Islet of Langerhans (tissue), 1 donor: ENCODE measurements at regions not wholly inside any gene's neighbourhood (a gene's known extent, or its start where the extent isn't known, plus 50 kb on each side); places are given as distances from the start of the nearest gene placed in this dataset.

ENCODE experiments used
- FAIRE-seq: peaks from one replicate; lab custom pipeline; 2011; peaks lifted over from hg19 to GRCh38; lab: Jason Lieb, UNC

DNA sequence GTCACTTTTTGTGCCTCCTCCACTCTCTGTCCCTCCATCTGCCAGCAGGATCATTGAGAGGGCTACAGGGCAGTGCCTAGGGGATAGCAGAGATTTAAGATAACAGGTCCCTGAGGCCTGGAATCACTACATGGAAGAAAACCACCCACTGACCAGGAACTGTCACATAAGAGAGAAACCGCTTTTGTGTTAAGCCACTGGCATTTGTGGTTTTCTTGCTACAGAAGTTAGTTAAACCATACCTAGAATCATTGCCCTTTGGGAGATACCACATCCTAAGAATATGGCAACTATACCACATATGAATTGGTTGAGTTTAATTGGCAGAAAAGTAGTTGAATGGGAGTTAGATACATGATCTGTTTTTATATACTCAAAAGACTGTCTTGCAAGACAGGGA is 112.8 kb upstream of the LPP start:
- no peak for FAIRE-seq

DNA sequence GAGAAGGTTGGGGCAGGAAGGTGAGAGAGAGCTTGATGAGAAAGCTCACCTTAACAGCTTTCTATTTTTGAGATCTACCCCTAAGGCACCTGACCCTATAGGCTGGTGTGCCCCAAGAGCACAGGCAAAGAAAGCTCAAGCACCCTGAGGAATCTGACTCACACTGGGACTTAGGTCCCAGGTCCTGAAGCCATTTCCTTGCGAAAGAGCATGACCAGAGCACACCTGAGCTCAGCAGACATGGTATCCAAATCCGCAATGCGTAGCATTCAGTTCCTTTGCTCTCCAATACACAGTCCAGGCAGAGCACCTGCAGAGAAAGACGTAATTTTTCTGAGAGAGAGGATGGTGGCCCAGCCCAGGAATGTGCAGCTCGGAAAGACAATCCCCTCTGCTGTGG is 112.1 kb upstream of the LPP start:
- no peak for FAIRE-seq

DNA sequence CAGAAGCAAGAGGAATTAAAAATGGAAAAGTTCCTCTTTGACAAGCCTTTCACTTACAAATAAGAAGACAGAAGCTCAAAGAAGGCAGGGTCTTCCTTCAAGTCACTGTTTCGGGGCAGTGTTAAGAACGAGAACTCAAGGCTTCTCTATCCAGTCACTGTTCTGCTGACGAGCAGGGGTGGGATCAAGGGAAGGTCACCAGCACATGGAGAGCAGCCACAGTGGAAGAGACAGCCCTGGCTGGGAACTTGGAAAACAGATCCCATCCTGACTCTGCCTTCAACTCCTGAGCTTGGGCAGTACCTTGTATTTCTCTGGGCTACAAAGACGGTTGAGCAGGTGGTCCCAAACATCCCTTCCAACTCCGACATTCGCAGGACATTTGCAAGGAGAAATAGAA is 111.5 kb upstream of the LPP start:
- no peak for FAIRE-seq

GRCh38 chr3:188043891-188044290 is 110.1 kb upstream of the LPP start:
- FAIRE-seq, result no peak

GRCh38 chr3:188046561-188047211 is 107.3 kb upstream of the LPP start:
- FAIRE-seq, result no peak

GRCh38 chr3:188047536-188047935 is 106.4 kb upstream of the LPP start:
- FAIRE-seq, result no peak

DNA sequence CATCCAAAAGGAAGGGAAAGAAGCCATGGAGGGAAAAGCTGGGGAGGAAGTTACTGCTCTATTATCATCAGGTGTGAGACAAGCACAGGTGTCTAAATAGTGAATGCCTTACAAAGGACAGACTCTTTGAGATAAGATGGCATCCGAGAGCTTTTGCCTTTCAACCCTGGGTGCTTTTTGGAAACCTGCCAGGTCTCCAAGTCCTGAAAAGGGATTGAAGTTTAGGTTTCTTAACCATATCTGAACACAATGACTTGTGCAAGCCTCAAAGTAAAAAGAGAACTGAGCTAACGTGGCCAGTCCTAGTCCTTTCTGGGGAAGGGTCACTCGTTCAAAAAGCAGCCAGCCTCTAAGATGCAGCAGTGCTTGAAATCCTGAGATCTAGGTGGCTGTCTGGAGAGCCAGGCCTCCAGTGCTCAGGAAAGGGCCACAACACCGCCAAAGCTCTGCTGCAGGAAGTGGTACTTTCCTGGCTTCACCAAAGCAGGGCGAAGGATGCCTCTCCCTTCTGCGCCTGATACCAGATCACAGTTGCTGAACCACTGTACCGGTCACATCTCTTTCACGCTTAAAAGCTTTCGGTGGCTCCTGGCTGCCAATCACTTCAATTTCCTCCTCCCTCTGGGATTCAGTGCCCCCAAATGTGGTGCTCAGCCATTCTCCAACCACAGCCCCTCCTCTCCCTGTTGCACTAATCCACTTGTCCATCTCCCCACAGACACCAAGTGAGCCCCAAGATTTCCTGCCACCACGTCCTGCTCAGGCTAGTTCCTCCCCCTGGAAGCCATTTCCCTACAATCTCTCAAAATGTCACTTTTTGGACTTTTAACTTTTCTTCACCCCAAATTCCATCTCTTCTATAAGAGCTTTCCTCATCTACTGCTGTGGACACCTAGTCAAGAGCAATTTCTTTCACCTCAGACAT is 104.1 kb upstream of the LPP start:
- no peak for FAIRE-seq

GRCh38 chr3:188051801-188052168 is 102.2 kb upstream of the LPP start:
- FAIRE-seq, result no peak

DNA sequence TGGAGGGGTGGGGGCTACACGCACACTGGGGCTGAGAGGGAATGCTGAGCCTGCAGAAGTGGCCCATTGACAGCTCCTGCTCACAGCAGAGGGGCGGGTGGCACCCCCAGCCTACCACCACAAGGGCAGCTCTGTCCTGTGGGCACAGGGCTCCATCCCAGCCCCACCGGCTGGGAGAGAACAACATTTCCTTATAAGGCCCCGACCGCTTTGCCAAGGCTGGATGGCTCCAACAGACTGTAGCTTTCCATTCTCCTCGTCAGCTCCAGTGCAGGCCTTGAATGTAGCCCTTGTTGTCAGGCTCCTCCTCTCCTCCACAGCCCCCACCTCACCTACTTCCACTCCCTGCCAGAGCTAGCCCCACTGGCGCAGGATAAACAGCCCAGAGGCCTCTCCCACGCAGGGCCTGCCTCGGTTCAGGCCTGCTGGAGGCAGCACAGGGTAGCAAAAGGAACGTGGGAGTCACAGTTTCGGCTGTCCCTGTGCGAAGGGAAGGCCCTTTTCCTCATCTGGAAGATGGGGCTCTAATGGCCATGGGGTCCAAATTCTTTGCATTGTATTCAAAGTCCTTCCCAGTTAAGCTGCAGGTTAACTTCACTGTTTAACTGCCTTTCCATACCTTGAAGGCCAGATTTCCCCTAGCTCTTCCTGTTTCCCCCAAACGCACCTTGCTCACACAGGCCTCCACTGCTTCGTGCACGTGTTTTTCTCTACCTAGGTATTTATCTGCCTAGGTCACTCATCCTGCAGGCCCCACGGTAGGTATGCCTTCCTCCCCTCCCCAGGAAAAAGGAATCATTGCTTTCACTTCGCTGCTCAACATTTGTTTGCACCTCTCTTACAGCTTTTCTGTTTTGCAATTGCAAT is 101.6 kb upstream of the LPP start:
- FAIRE-seq, result no peak

- FAIRE-seq, result no peak
Measured at GRCh38 chr3:188053036-188053340, 101.0 kb upstream of the LPP start.

DNA sequence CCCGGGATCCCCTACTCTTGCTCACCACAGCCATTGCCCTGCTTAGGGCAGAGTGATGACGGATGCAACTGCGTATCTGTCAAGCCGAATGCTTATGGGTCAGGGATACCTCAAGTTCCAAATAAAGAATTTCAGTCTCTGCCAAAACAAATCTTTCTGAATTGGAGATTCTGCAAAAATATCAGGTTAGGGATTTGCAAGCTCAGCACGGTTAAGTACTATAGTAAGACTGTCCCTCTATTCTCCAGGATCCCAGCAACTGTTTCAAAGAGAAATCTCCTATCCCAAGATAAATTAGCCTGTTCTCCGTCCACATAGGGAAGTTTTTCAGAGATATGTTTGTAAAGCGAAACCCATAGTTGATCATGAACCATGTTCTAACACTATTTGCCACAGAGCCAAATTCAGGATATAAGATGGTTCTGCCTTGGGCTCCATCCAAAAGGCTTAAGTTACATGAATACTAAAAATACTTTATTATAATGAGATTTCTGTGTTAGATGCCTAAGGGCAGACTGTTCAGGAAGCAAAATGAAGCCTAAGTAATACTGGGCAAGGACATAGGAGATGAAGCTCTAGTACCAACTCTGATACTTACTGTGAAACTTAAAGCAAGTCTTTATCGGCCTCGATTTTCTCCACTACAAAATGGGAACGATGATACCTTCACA is 100.1 kb upstream of the LPP start:
- no peak for FAIRE-seq

- FAIRE-seq, result no peak
Measured at GRCh38 chr3:188054541-188054940, 99.4 kb upstream of the LPP start.

- FAIRE-seq, result no peak
Measured at GRCh38 chr3:188055388-188055787, 98.6 kb upstream of the LPP start.

DNA sequence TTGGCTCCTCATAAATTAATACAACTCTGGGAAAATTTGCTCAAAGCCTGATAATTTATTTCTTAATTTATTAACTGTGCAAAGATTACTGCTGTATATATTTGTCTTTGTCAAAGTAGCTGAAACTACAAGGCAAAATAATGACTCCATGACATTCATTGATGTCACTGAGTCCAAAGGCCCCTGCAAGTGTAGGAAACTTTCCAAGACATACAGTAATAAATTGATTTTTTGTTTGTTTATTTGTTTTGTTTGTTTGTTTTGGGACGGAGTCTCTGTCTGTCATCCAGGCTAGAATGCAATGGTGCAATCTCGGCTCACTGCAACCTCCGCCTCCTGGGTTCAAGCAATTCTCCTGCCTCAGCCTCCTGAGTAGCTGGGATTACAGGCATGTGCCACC is 96.8 kb upstream of the LPP start:
- no peak for FAIRE-seq

DNA sequence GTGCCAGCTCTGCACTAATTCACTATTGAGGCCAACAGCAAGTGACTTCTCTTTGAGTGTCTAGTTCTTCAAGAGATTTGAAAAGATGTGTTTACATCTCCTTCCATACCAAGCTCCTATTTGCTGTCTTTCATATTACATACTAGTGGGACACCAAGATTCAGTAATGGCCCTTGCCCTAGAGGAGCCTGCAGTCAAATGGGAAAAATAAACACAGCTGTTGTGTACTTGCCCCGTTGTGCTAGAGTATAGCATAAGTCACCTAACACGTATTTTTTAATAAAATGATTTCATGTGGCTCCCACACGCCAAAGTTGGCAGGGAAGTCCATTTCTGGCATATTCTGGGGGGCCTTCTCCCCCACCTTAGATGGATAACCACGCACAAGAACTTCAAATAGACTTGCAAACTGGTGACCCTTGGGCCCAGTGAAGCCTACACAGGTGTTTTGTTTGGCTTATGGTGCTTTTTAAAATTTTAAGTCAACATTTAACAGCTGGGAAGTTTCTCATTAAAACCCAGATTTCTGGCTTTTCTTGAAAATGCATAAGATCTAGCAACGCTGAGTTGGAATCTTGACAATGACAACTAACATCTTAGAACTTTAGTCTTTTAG is 95.3 kb upstream of the LPP start:
- no peak for FAIRE-seq

DNA sequence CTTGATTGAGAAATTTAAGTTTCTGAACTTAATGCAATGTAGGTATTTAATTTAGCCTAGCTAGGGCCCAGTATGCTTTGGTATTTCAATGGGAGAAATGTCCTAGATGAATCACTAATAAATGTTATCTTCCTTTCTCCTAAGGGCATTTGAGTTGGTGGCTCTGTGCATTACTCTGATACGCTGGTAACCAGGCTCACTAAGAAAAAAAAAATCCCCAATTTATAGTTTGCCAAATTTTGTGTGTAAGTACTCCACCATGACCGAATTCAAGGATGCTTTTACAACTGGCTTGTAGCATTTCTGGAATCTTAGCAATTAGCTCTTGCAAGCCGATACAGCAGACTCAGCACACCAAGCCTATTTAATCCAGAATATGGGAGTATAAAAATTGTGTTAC is 94.6 kb upstream of the LPP start:
- no peak for FAIRE-seq

- no peak for FAIRE-seq
Measured at GRCh38 chr3:188060264-188060835, 93.6 kb upstream of the LPP start.

GRCh38 chr3:188060840-188061544 is 93.0 kb upstream of the LPP start:
- no peak for FAIRE-seq

DNA sequence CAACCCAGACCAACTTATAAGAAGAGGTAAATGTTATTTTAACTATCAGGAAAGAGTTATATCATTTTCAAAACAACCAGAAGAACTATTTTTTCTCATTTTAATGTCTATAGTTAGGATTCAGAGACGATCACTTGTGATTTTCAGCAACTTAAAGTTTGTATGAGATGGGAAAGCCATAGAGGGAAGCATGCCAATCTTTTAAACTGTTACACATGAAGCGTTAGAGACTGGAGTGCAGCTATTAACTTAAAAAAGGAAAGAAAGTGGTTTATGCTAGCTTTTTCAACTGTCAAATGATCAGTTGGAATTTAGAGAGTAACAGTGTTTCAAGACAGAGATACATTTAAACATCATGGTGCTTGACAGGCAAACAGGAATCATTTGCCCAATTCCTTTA is 91.7 kb upstream of the LPP start:
- FAIRE-seq, result no peak

DNA sequence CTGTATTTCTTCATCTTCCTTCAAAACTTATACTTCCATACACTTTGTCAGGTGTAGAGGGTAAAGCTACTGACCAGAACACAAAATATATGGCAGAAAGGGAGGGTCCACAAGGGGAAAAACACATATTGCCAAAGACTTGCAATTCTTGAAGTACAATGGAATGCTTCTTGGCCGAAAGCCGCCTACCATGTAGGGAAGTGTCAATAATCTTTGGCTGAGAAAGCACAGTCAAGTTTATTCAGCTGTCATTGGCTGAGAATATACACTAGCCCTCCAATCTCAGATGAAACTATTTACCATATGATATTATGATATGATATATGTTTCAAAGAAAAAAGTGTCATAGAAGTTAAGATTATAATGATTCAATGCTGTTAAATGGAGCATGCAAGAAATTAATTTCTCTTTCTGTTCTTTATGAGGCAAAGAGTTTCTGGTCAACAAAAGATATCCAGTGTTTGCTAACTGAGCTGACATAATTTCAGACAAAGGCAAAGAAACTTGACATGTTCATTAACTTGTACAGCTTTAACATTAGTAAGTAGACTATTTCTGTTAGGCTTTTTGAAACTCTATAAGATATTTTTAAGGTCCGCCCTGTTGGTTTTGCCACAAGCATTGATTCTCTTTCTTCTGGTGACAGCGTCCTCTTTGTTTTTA is 89.0 kb upstream of the LPP start:
- FAIRE-seq, result no peak

DNA sequence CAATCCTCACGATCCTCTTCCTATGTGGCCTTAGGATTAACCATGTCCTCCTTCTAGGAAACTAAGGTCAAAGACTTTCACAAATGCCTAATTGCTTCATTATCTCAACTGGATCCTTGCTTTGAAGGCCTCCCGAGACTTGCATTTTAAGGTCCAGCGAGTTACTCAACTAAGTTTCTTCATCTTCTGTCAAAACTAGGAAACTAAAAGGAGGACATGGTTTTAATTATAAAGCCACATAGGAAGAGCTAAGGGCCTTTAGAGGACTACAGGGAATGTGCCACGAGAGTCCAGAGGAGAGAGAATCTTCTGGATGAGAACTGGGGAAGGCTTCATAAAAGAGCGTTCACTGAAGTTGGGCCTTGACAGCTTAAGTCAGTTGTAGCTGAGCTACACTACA is 87.8 kb upstream of the LPP start:
- FAIRE-seq, result no peak
